ENCODE measurements at regions not wholly inside any gene's neighbourhood (a gene's known extent, or its start where the extent isn't known, plus 50 kb on each side); places are given as distances from the start of the nearest gene placed in this dataset.
"Not testable (repeated sequence)": the region's sequence is repeated elsewhere in the genome, so short reads cannot be mapped to it uniquely, and the experiment has no call there.

DNA sequence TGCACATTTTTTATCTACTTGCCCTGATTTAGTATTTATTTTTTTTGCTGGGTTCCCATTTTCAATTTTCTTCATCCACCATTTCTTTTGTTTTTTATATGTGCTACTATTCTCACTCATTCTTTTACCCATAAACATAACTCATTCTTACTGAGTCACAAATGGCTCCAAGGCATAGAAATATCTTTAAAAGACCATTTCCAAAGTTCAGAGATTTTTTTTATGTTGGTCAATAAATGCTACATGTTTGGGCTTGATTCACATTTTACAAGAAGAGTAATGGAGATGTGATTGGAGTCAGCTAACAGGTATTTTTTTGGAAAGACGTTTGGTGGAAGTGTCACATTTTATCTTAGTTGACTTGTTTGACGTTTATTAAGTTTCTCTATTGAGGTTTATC, 1303.2 kb upstream of the LRRTM3 start:
- no peak overlapping the region for H3K4me3 ChIP-seq (ENCODE audit: low read length)
- no peak overlapping the region for H3K4me2 ChIP-seq (ENCODE audit: low read length)
- no peak overlapping the region for H2AFZ ChIP-seq (ENCODE audit: low read depth, low read length)
- no peaks in the 10 kb centered on the region for H4K20me1 ChIP-seq (ENCODE audit: insufficient read depth, low read length)
- TF ChIP-seq, protein P1, sequence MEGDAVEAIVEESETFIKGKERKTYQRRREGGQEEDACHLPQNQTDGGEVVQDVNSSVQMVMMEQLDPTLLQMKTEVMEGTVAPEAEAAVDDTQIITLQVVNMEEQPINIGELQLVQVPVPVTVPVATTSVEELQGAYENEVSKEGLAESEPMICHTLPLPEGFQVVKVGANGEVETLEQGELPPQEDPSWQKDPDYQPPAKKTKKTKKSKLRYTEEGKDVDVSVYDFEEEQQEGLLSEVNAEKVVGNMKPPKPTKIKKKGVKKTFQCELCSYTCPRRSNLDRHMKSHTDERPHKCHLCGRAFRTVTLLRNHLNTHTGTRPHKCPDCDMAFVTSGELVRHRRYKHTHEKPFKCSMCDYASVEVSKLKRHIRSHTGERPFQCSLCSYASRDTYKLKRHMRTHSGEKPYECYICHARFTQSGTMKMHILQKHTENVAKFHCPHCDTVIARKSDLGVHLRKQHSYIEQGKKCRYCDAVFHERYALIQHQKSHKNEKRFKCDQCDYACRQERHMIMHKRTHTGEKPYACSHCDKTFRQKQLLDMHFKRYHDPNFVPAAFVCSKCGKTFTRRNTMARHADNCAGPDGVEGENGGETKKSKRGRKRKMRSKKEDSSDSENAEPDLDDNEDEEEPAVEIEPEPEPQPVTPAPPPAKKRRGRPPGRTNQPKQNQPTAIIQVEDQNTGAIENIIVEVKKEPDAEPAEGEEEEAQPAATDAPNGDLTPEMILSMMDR (IDR thresholded peaks at IDR 0.05; ENCODE audit: low read depth, low read length) = no peak
- TF ChIP-seq EZH2phosphoT487 (IDR thresholded peaks at IDR 0.05; ENCODE audit: low read depth) = no peak
- no peaks in the 10 kb centered on the region for H3K36me3 ChIP-seq (replicated peaks; ENCODE audit: low read depth, low read length)
- H3K4me1 ChIP-seq (ENCODE audit: low read length) = no peaks in the 10 kb centered on the region
- H3K9ac ChIP-seq (ENCODE audit: low read length) = no peak overlapping the region
- H3K9me3 ChIP-seq (ENCODE audit: insufficient read depth, low read length) = no peaks in the 10 kb centered on the region
- no peak overlapping the region for H3K27ac ChIP-seq (ENCODE audit: low read length)
- no peaks in the 10 kb centered on the region for H3K27me3 ChIP-seq (ENCODE audit: low read depth, low read length)
- no peaks in the 10 kb centered on the region for H3K79me2 ChIP-seq (ENCODE audit: low read length)

DNA sequence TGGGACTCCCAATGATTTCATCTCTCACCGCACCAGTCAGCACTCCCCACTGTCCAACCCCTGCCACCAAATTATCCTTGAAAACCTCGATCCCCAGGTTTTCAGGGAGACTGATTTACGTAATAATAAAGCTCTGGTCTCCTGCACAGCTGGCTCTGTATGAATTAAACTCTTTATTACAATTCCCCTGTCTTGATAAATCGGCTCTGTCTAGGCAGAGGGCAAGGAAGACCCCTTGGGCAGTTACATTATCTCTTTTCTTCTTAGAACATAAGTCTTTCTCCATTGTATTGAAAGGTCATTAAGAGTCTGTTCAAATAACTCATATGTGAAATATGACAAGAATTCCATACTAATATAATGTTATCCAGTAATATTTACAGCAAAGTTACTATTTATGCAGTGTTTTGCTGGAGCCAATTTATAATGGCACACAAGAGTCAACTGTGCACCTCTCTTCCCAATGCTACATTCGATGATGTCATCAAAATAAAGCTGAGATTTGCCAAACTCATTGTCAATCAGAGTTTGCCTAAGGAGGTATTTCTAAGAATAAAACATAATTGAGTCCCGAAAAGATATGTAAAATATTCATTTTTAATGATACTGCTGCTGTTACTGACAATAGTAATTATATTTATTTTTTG, 1297.2 kb upstream of the LRRTM3 start:
- H3K4me1 ChIP-seq (ENCODE audit: low read length) = no peaks in the 10 kb centered on the region
- TF ChIP-seq, protein P1 (IDR thresholded peaks at IDR 0.05; ENCODE audit: low read depth, low read length) = no peak
- no peak for TF ChIP-seq EZH2phosphoT487 (IDR thresholded peaks at IDR 0.05; ENCODE audit: low read depth)
- H3K27ac ChIP-seq (ENCODE audit: low read length) = no peak overlapping the region
- H3K9me3 ChIP-seq (ENCODE audit: insufficient read depth, low read length) = no peaks in the 10 kb centered on the region; the same call in 1 of the 2 replicates
- H3K4me2 ChIP-seq (ENCODE audit: low read length) = no peak overlapping the region
- no peaks in the 10 kb centered on the region for H3K36me3 ChIP-seq (replicated peaks; ENCODE audit: low read depth, low read length)
- no peaks in the 10 kb centered on the region for H3K27me3 ChIP-seq (ENCODE audit: low read depth, low read length)
- H4K20me1 ChIP-seq (ENCODE audit: insufficient read depth, low read length) = no peaks in the 10 kb centered on the region
- H3K79me2 ChIP-seq (ENCODE audit: low read length) = no peaks in the 10 kb centered on the region
- no peak overlapping the region for H2AFZ ChIP-seq (ENCODE audit: low read depth, low read length)
- no peak overlapping the region for H3K9ac ChIP-seq (ENCODE audit: low read length)
- H3K4me3 ChIP-seq (ENCODE audit: low read length) = no peak overlapping the region

DNA sequence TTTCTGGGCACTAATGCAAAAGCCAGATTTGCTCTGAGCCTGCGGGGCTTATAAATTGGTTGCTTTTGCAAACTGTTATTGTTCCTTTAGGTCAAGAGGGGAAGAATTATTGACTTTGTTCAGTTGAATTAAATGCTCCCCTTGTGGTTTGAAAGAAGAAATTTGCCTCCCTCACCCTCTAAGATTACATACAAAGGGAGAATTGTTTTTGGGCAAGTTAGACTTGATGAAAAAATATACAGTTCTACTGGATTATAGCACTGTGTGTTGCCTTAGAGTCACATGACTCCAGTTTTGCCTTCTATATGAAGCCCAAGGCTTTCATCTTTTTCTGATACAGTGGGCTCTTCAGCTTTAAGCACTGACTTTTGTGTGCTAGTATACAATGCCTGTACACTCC, 1265.8 kb upstream of the LRRTM3 start:
- Histone ChIP-seq H3K9me3 (ENCODE audit: insufficient read depth, low read length) (no peaks in the 10 kb centered on the region), H3K4me1 (ENCODE audit: low read length) (no peaks in the 10 kb centered on the region), H3K79me2 (ENCODE audit: low read length) (no peaks in the 10 kb centered on the region), H3K4me2 (ENCODE audit: low read length) (no peak overlapping the region), H4K20me1 (ENCODE audit: insufficient read depth, low read length) (no peaks in the 10 kb centered on the region), H3K4me3 (ENCODE audit: low read length) (no peak overlapping the region), H3K27ac (ENCODE audit: low read length) (no peak overlapping the region), H3K27me3 (ENCODE audit: low read depth, low read length) (no peaks in the 10 kb centered on the region), H3K36me3 (replicated peaks; ENCODE audit: low read depth, low read length) (no peaks in the 10 kb centered on the region), H3K9ac (ENCODE audit: low read length) (no peak overlapping the region), H2AFZ (ENCODE audit: low read depth, low read length) (no peak overlapping the region)
- TF ChIP-seq, protein P1 (IDR thresholded peaks at IDR 0.05; ENCODE audit: low read depth, low read length) = no peak
- no peak for TF ChIP-seq EZH2phosphoT487 (IDR thresholded peaks at IDR 0.05; ENCODE audit: low read depth)

DNA sequence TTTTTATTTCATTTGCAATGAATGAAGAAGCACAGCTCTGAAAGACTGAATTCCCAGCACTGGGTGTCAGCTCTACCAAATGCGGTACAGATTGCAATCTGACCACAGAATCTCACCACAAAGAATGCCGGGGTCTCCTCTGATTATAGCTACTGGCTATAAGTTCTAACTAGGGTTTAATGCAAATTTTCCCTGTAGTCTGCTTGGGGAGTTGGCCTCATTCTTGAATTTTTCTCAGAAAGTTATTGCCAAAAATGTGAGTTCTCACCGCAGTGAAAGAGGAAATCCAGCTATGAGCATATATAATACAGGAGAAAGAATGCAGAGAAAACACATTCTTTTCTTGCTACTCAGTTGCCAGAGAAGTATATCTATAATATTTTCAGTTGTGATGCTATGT, 1255.7 kb upstream of the LRRTM3 start:
- Histone ChIP-seq H2AFZ (ENCODE audit: low read depth, low read length) (no peak overlapping the region), H4K20me1 (ENCODE audit: insufficient read depth, low read length) (no peaks in the 10 kb centered on the region), H3K4me2 (ENCODE audit: low read length) (no peak overlapping the region), H3K27me3 (ENCODE audit: low read depth, low read length) (no peaks in the 10 kb centered on the region), H3K9me3 (ENCODE audit: insufficient read depth, low read length) (peaks cover 4% of the 10 kb centered on the region; the same call in 1 of the 2 replicates), H3K27ac (ENCODE audit: low read length) (no peak overlapping the region), H3K36me3 (replicated peaks; ENCODE audit: low read depth, low read length) (no peaks in the 10 kb centered on the region), H3K9ac (ENCODE audit: low read length) (no peak overlapping the region), H3K79me2 (ENCODE audit: low read length) (no peaks in the 10 kb centered on the region), H3K4me1 (ENCODE audit: low read length) (no peaks in the 10 kb centered on the region), H3K4me3 (ENCODE audit: low read length) (no peak overlapping the region)
- TF ChIP-seq, protein P1 (IDR thresholded peaks at IDR 0.05; ENCODE audit: low read depth, low read length) = no peak
- TF ChIP-seq EZH2phosphoT487 (IDR thresholded peaks at IDR 0.05; ENCODE audit: low read depth) = no peak

DNA sequence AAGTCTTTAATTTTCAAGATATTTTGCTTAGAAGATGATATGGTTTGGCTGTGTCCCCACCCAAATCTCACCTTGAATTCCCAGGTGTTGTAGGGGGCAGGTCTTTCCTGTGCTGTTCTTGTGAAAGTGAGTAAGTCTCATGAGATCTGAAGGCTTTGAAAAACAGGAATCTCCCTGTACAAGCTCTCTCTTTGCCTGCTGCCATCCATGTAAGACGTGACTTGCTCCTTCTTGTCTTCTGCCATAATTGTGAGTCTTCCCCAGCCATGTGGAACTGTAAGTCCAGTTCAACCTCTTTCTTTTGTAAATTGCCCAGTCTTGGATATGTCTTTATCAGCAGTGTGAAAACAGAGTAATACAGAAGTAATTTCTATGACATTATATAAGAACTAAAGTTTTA, 1255.2 kb upstream of the LRRTM3 start:
- H3K27me3 ChIP-seq (ENCODE audit: low read depth, low read length); H4K20me1 ChIP-seq (ENCODE audit: insufficient read depth, low read length); H2AFZ ChIP-seq (ENCODE audit: low read depth, low read length); H3K27ac ChIP-seq (ENCODE audit: low read length); H3K36me3 ChIP-seq (replicated peaks; ENCODE audit: low read depth, low read length); H3K79me2 ChIP-seq (ENCODE audit: low read length); H3K9me3 ChIP-seq (ENCODE audit: insufficient read depth, low read length); H3K4me3 ChIP-seq (ENCODE audit: low read length); H3K4me2 ChIP-seq (ENCODE audit: low read length); H3K4me1 ChIP-seq (ENCODE audit: low read length); H3K9ac ChIP-seq (ENCODE audit: low read length): not testable (repeated sequence)
